GM19025 (cell line): ENCODE measurements at regions not wholly inside any gene's neighbourhood (a gene's known extent, or its start where the extent isn't known, plus 50 kb on each side); places are given as distances from the start of the nearest gene placed in this dataset.

Experiments used
- ATAC-seq: cut with Tn5 transposase; IDR thresholded peaks from one replicate; pipeline ENCODE4 v1.9.1; 2021; ENCODE audit warnings: mild to moderate bottlenecking, low read depth, moderate library complexity; ENCODE audit not compliant: unreplicated experiment

GRCh38 chr16:86921289-86921688 lies 342.9 kb downstream of the FOXL1 start:
- no peak for ATAC-seq

- no peak for ATAC-seq
These were observed 344.0 kb downstream of the FOXL1 start for GRCh38 chr16:86922311-86922710.

- ATAC-seq: no peak
These were observed 345.3 kb downstream of the FOXL1 start for GRCh38 chr16:86923656-86924055.

GRCh38 chr16:86924537-86924936 lies 346.2 kb downstream of the FOXL1 start:
- ATAC-seq: no peak

GRCh38 chr16:86925067-86925791 lies 346.9 kb downstream of the FOXL1 start:
- no peak for ATAC-seq

GRCh38 chr16:86926181-86927094 lies 348.1 kb downstream of the FOXL1 start:
- no peak for ATAC-seq

GRCh38 chr16:86927699-86928098 lies 349.4 kb downstream of the FOXL1 start:
- no peak for ATAC-seq

GRCh38 chr16:86928523-86929011 lies 350.2 kb downstream of the FOXL1 start:
- no peak for ATAC-seq

- no peak for ATAC-seq
These were observed 350.9 kb downstream of the FOXL1 start for GRCh38 chr16:86929057-86929871.

GRCh38 chr16:86930001-86930400 lies 351.7 kb downstream of the FOXL1 start:
- no peak for ATAC-seq

- ATAC-seq: no peak
These were observed 352.5 kb downstream of the FOXL1 start for GRCh38 chr16:86930663-86931373.

GRCh38 chr16:86931410-86931941 lies 353.1 kb downstream of the FOXL1 start:
- no peak for ATAC-seq

GRCh38 chr16:86932130-86932982 lies 354.0 kb downstream of the FOXL1 start:
- ATAC-seq: no peak

- ATAC-seq: no peak
These were observed 356.4 kb downstream of the FOXL1 start for GRCh38 chr16:86934581-86935375.

GRCh38 chr16:86939609-86940008 lies 361.3 kb downstream of the FOXL1 start:
- ATAC-seq: no peak

GRCh38 chr16:86941731-86942130 lies 363.4 kb downstream of the FOXL1 start:
- ATAC-seq: no peak

GRCh38 chr16:86942151-86943051 lies 364.1 kb downstream of the FOXL1 start:
- ATAC-seq: no peak
